MG63 (cell line): ENCODE measurements at regions not wholly inside any gene's neighbourhood (a gene's known extent, or its start where the extent isn't known, plus 50 kb on each side); places are given as distances from the start of the nearest gene placed in this dataset.

Experiments used
- DNase-seq: peaks from one replicate; pipeline ENCODE4 v3.0.0-alpha.2; 2020
- H3K27me3 ChIP-seq: fragments of 250-450 bp; sonication (Bioruptor Pico); 2 replicates; pipeline ENCODE4 v1.5.1; 2020; ENCODE audit warnings: mild to moderate bottlenecking, moderate library complexity
- H3K36me3 ChIP-seq: fragments of 250-450 bp; sonication (Bioruptor Pico); 2 replicates; pipeline ENCODE4 v1.5.1; 2020; ENCODE audit warnings: mild to moderate bottlenecking, moderate library complexity
- H3K4me3 ChIP-seq: fragments of 250-450 bp; sonication (Bioruptor Pico); 2 replicates; pipeline ENCODE4 v1.5.1; 2020; ENCODE audit warnings: mild to moderate bottlenecking, moderate library complexity
- H3K9me3 ChIP-seq: fragments of 250-450 bp; sonication (Bioruptor Pico); 2 replicates; pipeline ENCODE4 v1.5.1; 2020; ENCODE audit warnings: mild to moderate bottlenecking, moderate library complexity

GRCh38 chr6:104356197-104356596, 503.5 kb downstream of the HACE1 start:
- Histone ChIP-seq H3K27me3 (no peaks in the 10 kb centered on the region), H3K36me3 (no peaks in the 10 kb centered on the region), H3K9me3 (no peaks in the 10 kb centered on the region), H3K4me3 (no peak overlapping the region)
- DNase-seq: no peak

GRCh38 chr6:104349191-104349590, 510.5 kb downstream of the HACE1 start:
- no peak for DNase-seq
- no peaks in the 10 kb centered on the region for H3K36me3 ChIP-seq
- H3K4me3 ChIP-seq: no peak overlapping the region
- no peaks in the 10 kb centered on the region; the same call in 1 of the 2 replicates for H3K9me3 ChIP-seq
- no peaks in the 10 kb centered on the region for H3K27me3 ChIP-seq

- H3K27me3 ChIP-seq: no peaks in the 10 kb centered on the region
- H3K9me3 ChIP-seq: no peaks in the 10 kb centered on the region; the same call in 1 of the 2 replicates
- H3K36me3 ChIP-seq: no peaks in the 10 kb centered on the region
- no peak overlapping the region for H3K4me3 ChIP-seq
- no peak for DNase-seq
These were observed 515.5 kb downstream of the HACE1 start for GRCh38 chr6:104344223-104344622.

- Histone ChIP-seq H3K36me3 (no peaks in the 10 kb centered on the region), H3K4me3 (no peak overlapping the region), H3K9me3 (no peaks in the 10 kb centered on the region), H3K27me3 (no peaks in the 10 kb centered on the region)
- no peak for DNase-seq
These were observed 527.4 kb downstream of the HACE1 start for GRCh38 chr6:104332364-104332763.

GRCh38 chr6:104326173-104327001, 533.3 kb downstream of the HACE1 start:
- Histone ChIP-seq H3K4me3 (no peak overlapping the region), H3K27me3 (no peaks in the 10 kb centered on the region), H3K36me3 (no peaks in the 10 kb centered on the region), H3K9me3 (no peaks in the 10 kb centered on the region)
- peak; percentile 4 for DNase-seq

GRCh38 chr6:104325341-104326172, 534.2 kb downstream of the HACE1 start:
- no peak overlapping the region for H3K4me3 ChIP-seq
- H3K27me3 ChIP-seq: no peaks in the 10 kb centered on the region
- no peak for DNase-seq
- H3K9me3 ChIP-seq: no peaks in the 10 kb centered on the region
- no peaks in the 10 kb centered on the region for H3K36me3 ChIP-seq

GRCh38 chr6:104324301-104324700, 535.4 kb downstream of the HACE1 start:
- no peaks in the 10 kb centered on the region for H3K27me3 ChIP-seq
- no peak overlapping the region for H3K4me3 ChIP-seq
- H3K9me3 ChIP-seq: no peaks in the 10 kb centered on the region
- no peak for DNase-seq
- no peaks in the 10 kb centered on the region for H3K36me3 ChIP-seq

GRCh38 chr6:104322841-104323240, 536.9 kb downstream of the HACE1 start:
- DNase-seq: no peak
- Histone ChIP-seq H3K27me3 (no peaks in the 10 kb centered on the region), H3K36me3 (no peaks in the 10 kb centered on the region), H3K9me3 (no peaks in the 10 kb centered on the region), H3K4me3 (no peak overlapping the region)

- Histone ChIP-seq H3K36me3 (no peaks in the 10 kb centered on the region), H3K27me3 (no peaks in the 10 kb centered on the region), H3K4me3 (no peak overlapping the region), H3K9me3 (no peaks in the 10 kb centered on the region)
- DNase-seq: no peak
These were observed 538.4 kb downstream of the HACE1 start for GRCh38 chr6:104321301-104321700.

- no peak for DNase-seq
- Histone ChIP-seq H3K4me3 (no peak overlapping the region), H3K9me3 (no peaks in the 10 kb centered on the region), H3K36me3 (no peaks in the 10 kb centered on the region), H3K27me3 (no peaks in the 10 kb centered on the region)
These were observed 538.8 kb downstream of the HACE1 start for GRCh38 chr6:104320896-104321295.

GRCh38 chr6:104312851-104313250, 546.9 kb downstream of the HACE1 start:
- Histone ChIP-seq H3K9me3 (no peaks in the 10 kb centered on the region), H3K27me3 (no peaks in the 10 kb centered on the region), H3K36me3 (no peaks in the 10 kb centered on the region), H3K4me3 (no peak overlapping the region)
- no peak for DNase-seq

GRCh38 chr6:104306211-104306610, 553.5 kb downstream of the HACE1 start:
- H3K36me3 ChIP-seq: no peaks in the 10 kb centered on the region
- no peaks in the 10 kb centered on the region for H3K27me3 ChIP-seq
- no peak overlapping the region for H3K4me3 ChIP-seq
- no peak for DNase-seq
- no peaks in the 10 kb centered on the region for H3K9me3 ChIP-seq

GRCh38 chr6:104305206-104305605, 554.5 kb downstream of the HACE1 start:
- H3K9me3 ChIP-seq: no peaks in the 10 kb centered on the region
- H3K27me3 ChIP-seq: no peaks in the 10 kb centered on the region
- DNase-seq: no peak
- H3K4me3 ChIP-seq: no peak overlapping the region
- no peaks in the 10 kb centered on the region for H3K36me3 ChIP-seq

- Histone ChIP-seq H3K27me3 (no peaks in the 10 kb centered on the region), H3K36me3 (no peaks in the 10 kb centered on the region), H3K9me3 (no peaks in the 10 kb centered on the region), H3K4me3 (no peak overlapping the region)
- DNase-seq: no peak
These were observed 557.8 kb downstream of the HACE1 start for GRCh38 chr6:104301951-104302350.

- no peak overlapping the region for H3K4me3 ChIP-seq
- no peak for DNase-seq
- H3K9me3 ChIP-seq: no peaks in the 10 kb centered on the region
- no peaks in the 10 kb centered on the region for H3K36me3 ChIP-seq
- no peaks in the 10 kb centered on the region; the same call in 1 of the 2 replicates for H3K27me3 ChIP-seq
These were observed 573.1 kb downstream of the HACE1 start for GRCh38 chr6:104286641-104287040.

- H3K27me3 ChIP-seq: no peaks in the 10 kb centered on the region; the same call in 1 of the 2 replicates
- no peaks in the 10 kb centered on the region for H3K36me3 ChIP-seq
- no peak overlapping the region for H3K4me3 ChIP-seq
- H3K9me3 ChIP-seq: no peaks in the 10 kb centered on the region
- no peak for DNase-seq
These were observed 574.8 kb downstream of the HACE1 start for GRCh38 chr6:104284872-104285271.

GRCh38 chr6:104282581-104282980, 577.1 kb downstream of the HACE1 start:
- H3K36me3 ChIP-seq: no peaks in the 10 kb centered on the region
- DNase-seq: no peak
- no peak overlapping the region for H3K4me3 ChIP-seq
- no peaks in the 10 kb centered on the region for H3K9me3 ChIP-seq
- no peaks in the 10 kb centered on the region; the same call in 1 of the 2 replicates for H3K27me3 ChIP-seq
